Pancreas (tissue), 10 donors: ENCODE measurements at regions not wholly inside any gene's neighbourhood (a gene's known extent, or its start where the extent isn't known, plus 50 kb on each side); places are given as distances from the start of the nearest gene placed in this dataset.

Experiments used
- ATAC-seq, 4 donors: fragments of 200-7000 bp; cut with Tn5 transposase; one replicate each; pipeline versions ENCODE4 v1.8.0 to v1.9.1; 2020; ENCODE audit warnings: mild to moderate bottlenecking in 4 of 4, moderate library complexity in 4 of 4
- DNase-seq, 6 donors: peaks; one replicate each; pipeline ENCODE4 v3.0.0-alpha.2; 2020
- FAIRE-seq: peaks from 2 replicates; lab custom pipeline; 2012; peaks lifted over from hg19 to GRCh38; lab: Jason Lieb, UNC
- H3K27ac ChIP-seq, 4 donors: fragments of 200-600 bp; sonication (generic); 1 replicate in 3 of 4; 2 replicates in 1 of 4; pipeline versions ENCODE4 v1.5.0 to v1.8.0; 2020
- H3K27me3 ChIP-seq, 4 donors: fragments of 200-600 bp; one replicate each; pipeline ENCODE4 v1.8.0; 2021
- H3K36me3 ChIP-seq, 3 donors: fragments of 200-600 bp; sonication (generic) in 1 of 3; one replicate each; pipeline versions ENCODE4 v1.5.0 to v1.8.0; 2020 to 2021
- H3K4me1 ChIP-seq, 3 donors: fragments of 200-600 bp; one replicate each; pipeline ENCODE4 v1.8.0; 2021
- H3K4me3 ChIP-seq, 4 donors: fragments of 200-600 bp; sonication (generic) in 2 of 4; one replicate each; pipeline versions ENCODE4 v1.5.0 to v1.8.0; 2020 to 2021
- H3K9me3 ChIP-seq, 4 donors: fragments of 200-600 bp; one replicate each; pipeline ENCODE4 v1.8.0; 2021
- WGBS, 2 donors: extraction: QIAGEN DNeasy Blood & Tissue Kit; methylation state at CpG; one replicate each; pipeline ENCODE4 v1.1.7; 2013; 5-methylcytosine and 5-hydroxymethylcytosine counted together
- intact Hi-C, 3 donors: fragments of 100-400 bp; cut with DNase I; formaldehyde crosslinking; loops; one replicate each; pipeline versions ENCODE4 v1.11.1 to v1.14.2; 2022
- TF ChIP-seq, protein P1 (sequence below), 4 donors: fragments of 200-600 bp; sonication (generic) in 3 of 4; IDR thresholded peaks; one replicate each; pipeline versions ENCODE4 v1.5.0 to v1.8.0; 2021; ENCODE audit warnings: antibody characterized with exemption in 4 of 4
- donor health status: healthy with polysubstance abuse.
- donor health status: DM: no; HTN: no; CAD: no; lungs with moderate emphysema.
- donor health status: DM: no; HTN: no; CAD: no.
- donor health status: control.
- donor health status: control.
- donor health status: Bipolar disorder and iron deficiency.
- donor health status: DM: yes; HTN: yes; CAD: no.
- donor health status: DM: no; HTN: no; CAD: no.
- donor health status: DM: no; HTN: no; CAD: no.
- donor health status: DM: yes; HTN: yes; CAD: no.

DNA sequence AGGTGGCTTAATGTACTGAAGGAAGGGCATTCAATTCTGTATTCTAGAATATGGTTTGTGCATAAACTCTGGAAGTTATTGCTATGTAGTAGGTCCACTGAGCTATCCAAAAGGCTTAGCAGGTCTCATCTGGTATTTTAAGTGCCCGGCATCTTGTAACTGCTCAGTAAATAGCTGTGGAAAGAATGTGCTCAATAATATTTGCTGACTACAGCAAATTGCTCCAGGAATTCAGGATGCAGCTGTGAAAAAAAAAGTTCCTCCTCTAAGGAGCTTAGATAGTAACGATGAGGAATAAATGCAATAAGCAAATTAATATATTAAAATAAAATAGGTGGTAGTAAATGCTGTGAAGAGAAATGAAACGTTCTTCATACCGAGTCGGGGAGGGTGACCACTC lies 857.1 kb downstream of the AACS start:
- intact Hi-C loops, result no loop called here
- ATAC-seq (no peak), FAIRE-seq (no peak), DNase-seq (no peak)
- TF ChIP-seq, protein P1, sequence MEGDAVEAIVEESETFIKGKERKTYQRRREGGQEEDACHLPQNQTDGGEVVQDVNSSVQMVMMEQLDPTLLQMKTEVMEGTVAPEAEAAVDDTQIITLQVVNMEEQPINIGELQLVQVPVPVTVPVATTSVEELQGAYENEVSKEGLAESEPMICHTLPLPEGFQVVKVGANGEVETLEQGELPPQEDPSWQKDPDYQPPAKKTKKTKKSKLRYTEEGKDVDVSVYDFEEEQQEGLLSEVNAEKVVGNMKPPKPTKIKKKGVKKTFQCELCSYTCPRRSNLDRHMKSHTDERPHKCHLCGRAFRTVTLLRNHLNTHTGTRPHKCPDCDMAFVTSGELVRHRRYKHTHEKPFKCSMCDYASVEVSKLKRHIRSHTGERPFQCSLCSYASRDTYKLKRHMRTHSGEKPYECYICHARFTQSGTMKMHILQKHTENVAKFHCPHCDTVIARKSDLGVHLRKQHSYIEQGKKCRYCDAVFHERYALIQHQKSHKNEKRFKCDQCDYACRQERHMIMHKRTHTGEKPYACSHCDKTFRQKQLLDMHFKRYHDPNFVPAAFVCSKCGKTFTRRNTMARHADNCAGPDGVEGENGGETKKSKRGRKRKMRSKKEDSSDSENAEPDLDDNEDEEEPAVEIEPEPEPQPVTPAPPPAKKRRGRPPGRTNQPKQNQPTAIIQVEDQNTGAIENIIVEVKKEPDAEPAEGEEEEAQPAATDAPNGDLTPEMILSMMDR (IDR thresholded peaks at IDR 0.05), result no peak
- H3K27me3 ChIP-seq, result no peaks in the 10 kb centered on the region
- H3K27ac ChIP-seq, result no peak overlapping the region
- 70 to 72% methylated on average over 5 of the region's 5 CpGs for WGBS, 2 donors
- no peak overlapping the region for H3K4me3 ChIP-seq
- H3K36me3 ChIP-seq, result no peaks in the 10 kb centered on the region
- H3K4me1 ChIP-seq, result no peaks in the 10 kb centered on the region
- no peaks in the 10 kb centered on the region for H3K9me3 ChIP-seq

DNA sequence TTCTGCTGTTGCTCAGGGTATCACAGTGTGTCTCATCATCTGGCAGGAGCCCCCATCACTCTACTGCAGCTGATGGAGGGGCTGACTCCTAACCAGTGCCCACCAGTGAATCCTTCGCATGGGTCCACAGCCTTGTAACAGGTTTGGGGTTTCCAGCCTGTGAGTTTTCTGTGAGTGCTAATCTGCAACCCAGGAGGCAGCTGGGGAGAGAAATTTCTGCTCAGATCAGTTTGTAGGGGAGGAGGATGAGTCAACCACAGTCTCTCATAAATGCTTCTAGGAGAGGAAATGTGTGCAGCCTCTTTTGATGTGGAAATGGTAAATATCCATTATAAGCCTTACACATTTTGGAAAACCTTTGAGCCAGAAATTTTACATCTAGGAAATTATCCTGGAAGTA lies 871.3 kb downstream of the AACS start:
- Histone ChIP-seq H3K4me3 (no peak overlapping the region), H3K27ac (no peak overlapping the region), H3K27me3 (no peaks in the 10 kb centered on the region), H3K4me1 (no peaks in the 10 kb centered on the region), H3K36me3 (no peaks in the 10 kb centered on the region), H3K9me3 (no peaks in the 10 kb centered on the region)
- ATAC-seq, result no peak
- WGBS, 2 donors, result 70 to 88% methylated on average over 1 of the region's 1 CpG
- DNase-seq, result no peak
- TF ChIP-seq, protein P1 (IDR thresholded peaks at IDR 0.05), result no peak
- intact Hi-C loops, result no loop called here
- FAIRE-seq, result no peak

DNA sequence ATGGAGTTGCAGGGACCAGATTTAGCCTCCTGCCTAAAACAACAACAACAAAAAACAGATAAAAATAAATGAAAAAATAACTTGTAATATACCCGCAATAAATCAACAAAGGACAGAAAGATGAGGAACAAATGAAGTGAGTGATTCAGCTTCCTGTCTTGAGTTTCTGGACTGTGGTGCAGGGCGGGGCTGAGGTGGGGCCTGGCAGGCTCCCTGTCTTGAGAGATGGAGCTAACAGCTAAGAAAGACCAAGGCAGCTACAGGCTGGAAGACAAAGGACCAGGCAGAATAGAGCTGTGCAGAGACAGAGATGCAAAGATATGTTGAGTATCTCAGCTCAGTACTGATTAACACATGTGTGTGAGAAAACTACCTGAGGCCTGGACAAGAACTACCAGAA lies 879.2 kb downstream of the AACS start:
- DNase-seq, result no peak
- H3K4me3 ChIP-seq, result no peak overlapping the region
- H3K36me3 ChIP-seq, result no peaks in the 10 kb centered on the region
- no peaks in the 10 kb centered on the region for H3K9me3 ChIP-seq
- no peak for ATAC-seq
- 84 to 96% methylated on average over 2 of the region's 2 CpGs for WGBS, 2 donors
- no peak overlapping the region for H3K27ac ChIP-seq
- no peaks in the 10 kb centered on the region for H3K4me1 ChIP-seq
- no peaks in the 10 kb centered on the region for H3K27me3 ChIP-seq
- TF ChIP-seq, protein P1 (IDR thresholded peaks at IDR 0.05), result no peak
- intact Hi-C loops, result no loop called here
- FAIRE-seq, result no peak

DNA sequence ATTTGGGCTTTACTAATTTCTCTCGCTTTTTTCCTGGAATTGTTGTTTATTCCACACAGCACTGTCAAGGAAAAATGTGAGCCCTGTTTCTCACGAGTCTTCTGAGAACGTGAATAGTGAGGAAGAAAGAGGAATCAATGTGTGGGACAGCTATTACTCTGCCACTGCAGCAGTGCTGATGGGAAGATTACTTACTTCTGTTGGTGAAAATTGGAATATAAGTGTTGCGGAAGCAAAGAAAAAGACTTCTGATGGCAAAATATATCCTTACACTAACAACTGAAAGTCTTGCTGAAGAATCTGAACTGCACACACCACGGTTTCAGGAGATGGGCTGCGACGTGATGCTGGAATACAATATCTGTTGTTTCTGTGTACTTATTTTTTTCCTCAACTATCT lies 884.2 kb downstream of the AACS start:
- Histone ChIP-seq H3K4me3 (no peak overlapping the region), H3K27me3 (peaks cover 0 to 4% (median 0%) of the 10 kb centered on the region in 4 donors), H3K4me1 (no peaks in the 10 kb centered on the region), H3K27ac (no peak overlapping the region), H3K9me3 (no peaks in the 10 kb centered on the region), H3K36me3 (no peaks in the 10 kb centered on the region)
- intact Hi-C loops, result no loop called here
- FAIRE-seq (no peak), DNase-seq (no peak), ATAC-seq (no peak)
- TF ChIP-seq, protein P1 (IDR thresholded peaks at IDR 0.05), result no peak
- 71 to 74% methylated on average over 7 of the region's 7 CpGs for WGBS, 2 donors

DNA sequence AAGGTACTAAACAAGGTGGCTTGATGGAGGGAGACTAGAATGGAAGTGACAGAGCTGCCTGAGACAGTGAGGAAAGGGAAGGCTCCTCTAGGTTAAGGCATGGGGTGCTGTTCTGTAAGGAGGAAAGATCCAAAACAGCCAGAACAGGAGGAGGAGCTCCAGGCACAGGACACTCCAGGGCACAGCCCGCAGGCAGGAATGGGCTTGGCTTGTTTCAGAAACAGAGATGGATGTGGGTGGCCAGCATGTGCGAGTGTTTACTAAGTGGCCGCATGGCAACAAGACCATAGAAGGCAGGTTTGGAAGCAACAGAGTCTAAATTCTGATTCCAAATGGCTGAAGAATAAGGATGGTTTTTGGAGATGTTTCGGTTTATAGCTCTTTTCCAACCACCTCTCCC lies 889.1 kb downstream of the AACS start:
- FAIRE-seq (no peak), ATAC-seq (no peak), DNase-seq (no peak)
- WGBS, 2 donors, result 61 to 86% methylated on average over 4 of the region's 4 CpGs
- Histone ChIP-seq H3K9me3 (no peaks in the 10 kb centered on the region), H3K4me1 (no peaks in the 10 kb centered on the region), H3K27me3 (peaks cover 0 to 4% (median 0%) of the 10 kb centered on the region in 4 donors), H3K36me3 (no peaks in the 10 kb centered on the region), H3K27ac (no peak overlapping the region), H3K4me3 (no peak overlapping the region)
- intact Hi-C loops, result no loop called here
- TF ChIP-seq, protein P1 (IDR thresholded peaks at IDR 0.05), result no peak
